Upper lobe of left lung (tissue), 4 donors: ENCODE measurements at regions not wholly inside any gene's neighbourhood (a gene's known extent, or its start where the extent isn't known, plus 50 kb on each side); places are given as distances from the start of the nearest gene placed in this dataset.

ENCODE experiments used
- EP300 ChIP-seq, 4 donors: sonication (generic); formaldehyde crosslinking; IDR thresholded peaks; one replicate each; pipeline ENCODE4 v1.5.1; 2017; ENCODE audit warnings: antibody characterized with exemption in 4 of 4, control low read depth in 2 of 4
- POLR2A ChIP-seq, 4 donors: fragments of 450-650 bp; IDR thresholded peaks; one replicate each; pipeline ENCODE4 v1.5.1; 2016 to 2017; ENCODE audit warnings: antibody characterized with exemption in 4 of 4, mild to moderate bottlenecking in 2 of 4
- TF ChIP-seq, protein P1 (sequence below), 6 experiments: fragments of 450-650 bp in 4 of 6; fragments of 200-600 bp in 2 of 6; sonication (generic) in 2 of 6; IDR thresholded peaks; one replicate each; pipeline ENCODE4 v1.5.1; 2016 to 2019; ENCODE audit warnings: antibody characterized with exemption in 6 of 6

DNA sequence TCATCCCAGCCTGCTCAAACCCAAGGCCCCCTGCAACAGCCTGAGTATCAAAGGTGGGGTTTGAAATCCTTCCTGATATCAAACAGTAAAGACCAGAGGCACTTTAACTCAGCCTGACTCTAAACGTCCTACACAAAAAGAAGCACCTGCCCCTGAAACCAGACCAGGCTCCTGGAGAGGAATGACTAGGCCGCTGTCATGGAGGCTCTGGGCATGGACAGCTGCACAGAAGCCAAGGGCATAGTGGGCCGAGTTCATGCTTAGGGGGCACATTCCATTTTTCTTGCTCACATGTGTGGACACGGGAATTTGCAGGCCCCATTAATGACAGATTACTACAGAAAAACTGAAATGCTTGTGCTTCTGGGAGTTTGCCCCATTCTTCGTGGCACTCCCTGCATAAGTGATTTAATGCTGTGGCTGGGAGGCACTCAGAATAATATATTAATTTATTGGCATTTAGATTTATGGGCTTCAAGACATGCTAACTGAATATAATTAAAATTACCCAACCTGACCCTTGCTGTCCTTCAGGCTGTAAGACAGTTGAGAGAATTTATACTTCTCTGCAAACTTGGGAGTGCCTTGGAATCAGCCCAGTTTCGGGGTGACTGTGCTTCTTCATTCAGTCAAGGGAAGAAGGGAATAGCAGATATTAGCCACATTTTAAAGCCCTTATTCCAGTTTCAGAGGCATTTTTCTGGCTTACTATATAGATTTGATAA is 105.5 kb downstream of the GYPC start:
- no peak for TF ChIP-seq EP300 (IDR thresholded peaks at IDR 0.05)
- TF ChIP-seq, protein P1, sequence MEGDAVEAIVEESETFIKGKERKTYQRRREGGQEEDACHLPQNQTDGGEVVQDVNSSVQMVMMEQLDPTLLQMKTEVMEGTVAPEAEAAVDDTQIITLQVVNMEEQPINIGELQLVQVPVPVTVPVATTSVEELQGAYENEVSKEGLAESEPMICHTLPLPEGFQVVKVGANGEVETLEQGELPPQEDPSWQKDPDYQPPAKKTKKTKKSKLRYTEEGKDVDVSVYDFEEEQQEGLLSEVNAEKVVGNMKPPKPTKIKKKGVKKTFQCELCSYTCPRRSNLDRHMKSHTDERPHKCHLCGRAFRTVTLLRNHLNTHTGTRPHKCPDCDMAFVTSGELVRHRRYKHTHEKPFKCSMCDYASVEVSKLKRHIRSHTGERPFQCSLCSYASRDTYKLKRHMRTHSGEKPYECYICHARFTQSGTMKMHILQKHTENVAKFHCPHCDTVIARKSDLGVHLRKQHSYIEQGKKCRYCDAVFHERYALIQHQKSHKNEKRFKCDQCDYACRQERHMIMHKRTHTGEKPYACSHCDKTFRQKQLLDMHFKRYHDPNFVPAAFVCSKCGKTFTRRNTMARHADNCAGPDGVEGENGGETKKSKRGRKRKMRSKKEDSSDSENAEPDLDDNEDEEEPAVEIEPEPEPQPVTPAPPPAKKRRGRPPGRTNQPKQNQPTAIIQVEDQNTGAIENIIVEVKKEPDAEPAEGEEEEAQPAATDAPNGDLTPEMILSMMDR (IDR thresholded peaks at IDR 0.05), result no peak
- no peak for TF ChIP-seq POLR2A (IDR thresholded peaks at IDR 0.05)
